ENCODE measurements at regions not wholly inside any gene's neighbourhood (a gene's known extent, or its start where the extent isn't known, plus 50 kb on each side); places are given as distances from the start of the nearest gene placed in this dataset.

- Histone ChIP-seq H3K4me3 (ENCODE audit: low read length in 2 of 2) (no peak overlapping the region), H3K36me3 (ENCODE audit: control insufficient read depth in 1 of 2, insufficient read depth in 2 of 2, low read length in 1 of 2) (no peaks in the 10 kb centered on the region), H3K27ac (ENCODE audit: low read depth in 1 of 2, low read length in 2 of 2) (no peak overlapping the region), H3K27me3 (ENCODE audit: control insufficient read depth in 1 of 2, insufficient read depth in 2 of 2, low read length in 1 of 2) (no peaks in the 10 kb centered on the region), H3K4me1 (ENCODE audit: control insufficient read depth in 1 of 2, insufficient read depth in 2 of 2, low read length in 2 of 2) (no peaks in the 10 kb centered on the region), H3K9me3 (ENCODE audit: control insufficient read depth, low read length) (peaks cover 2% of the 10 kb centered on the region)
- DNase-seq (no peak), ATAC-seq (ENCODE audit: low FRiP score) (no peak)
- WGBS, 2 donors: 24 to 32% methylated on average over 4 of the region's 4 CpGs
- intact Hi-C loops (cut with DNase I): no loop called here
Observed at GRCh38 chr18:25650201-25650941, 298.4 kb upstream of the ZNF521 start.

- DNase-seq (no peak), ATAC-seq (ENCODE audit: low FRiP score) (no peak)
- no peak overlapping the region for H3K4me3 ChIP-seq (ENCODE audit: low read length in 2 of 2)
- H3K4me1 ChIP-seq (ENCODE audit: control insufficient read depth in 1 of 2, insufficient read depth in 2 of 2, low read length in 2 of 2): no peaks in the 10 kb centered on the region
- H3K9me3 ChIP-seq (ENCODE audit: control insufficient read depth, low read length): peaks cover 2% of the 10 kb centered on the region
- H3K27me3 ChIP-seq (ENCODE audit: control insufficient read depth in 1 of 2, insufficient read depth in 2 of 2, low read length in 1 of 2): no peaks in the 10 kb centered on the region
- no peak overlapping the region for H3K27ac ChIP-seq (ENCODE audit: low read depth in 1 of 2, low read length in 2 of 2)
- H3K36me3 ChIP-seq (ENCODE audit: control insufficient read depth in 1 of 2, insufficient read depth in 2 of 2, low read length in 1 of 2): no peaks in the 10 kb centered on the region
- intact Hi-C loops (cut with DNase I): no loop called here
Observed at GRCh38 chr18:25648716-25649260, 296.8 kb upstream of the ZNF521 start.

GRCh38 chr18:25647404-25647803 is 295.4 kb upstream of the ZNF521 start:
- no peak for DNase-seq
- Histone ChIP-seq H3K4me3 (ENCODE audit: low read length in 2 of 2) (no peak overlapping the region), H3K27me3 (ENCODE audit: control insufficient read depth in 1 of 2, insufficient read depth in 2 of 2, low read length in 1 of 2) (no peaks in the 10 kb centered on the region), H3K4me1 (ENCODE audit: control insufficient read depth in 1 of 2, insufficient read depth in 2 of 2, low read length in 2 of 2) (no peaks in the 10 kb centered on the region), H3K27ac (ENCODE audit: low read depth in 1 of 2, low read length in 2 of 2) (no peak overlapping the region), H3K9me3 (ENCODE audit: control insufficient read depth, low read length) (peaks cover 2% of the 10 kb centered on the region), H3K36me3 (ENCODE audit: control insufficient read depth in 1 of 2, insufficient read depth in 2 of 2, low read length in 1 of 2) (no peaks in the 10 kb centered on the region)
- WGBS, 2 donors: 87 to 90% methylated on average over 3 of the region's 3 CpGs
- intact Hi-C loops (cut with DNase I): no loop called here
- ATAC-seq (ENCODE audit: low FRiP score): no peak

GRCh38 chr18:25646971-25647370 is 295.0 kb upstream of the ZNF521 start:
- no peaks in the 10 kb centered on the region for H3K4me1 ChIP-seq (ENCODE audit: control insufficient read depth in 1 of 2, insufficient read depth in 2 of 2, low read length in 2 of 2)
- intact Hi-C loops (cut with DNase I): no loop called here
- peaks cover 2% of the 10 kb centered on the region for H3K9me3 ChIP-seq (ENCODE audit: control insufficient read depth, low read length)
- H3K27me3 ChIP-seq (ENCODE audit: control insufficient read depth in 1 of 2, insufficient read depth in 2 of 2, low read length in 1 of 2): no peaks in the 10 kb centered on the region
- H3K27ac ChIP-seq (ENCODE audit: low read depth in 1 of 2, low read length in 2 of 2): no peak overlapping the region
- ATAC-seq (ENCODE audit: low FRiP score): no peak
- no peaks in the 10 kb centered on the region for H3K36me3 ChIP-seq (ENCODE audit: control insufficient read depth in 1 of 2, insufficient read depth in 2 of 2, low read length in 1 of 2)
- DNase-seq: no peak
- H3K4me3 ChIP-seq (ENCODE audit: low read length in 2 of 2): no peak overlapping the region

GRCh38 chr18:25639596-25639995 is 287.6 kb upstream of the ZNF521 start:
- no peak for DNase-seq
- H3K27ac ChIP-seq (ENCODE audit: low read depth in 1 of 2, low read length in 2 of 2): no peak overlapping the region
- no peaks in the 10 kb centered on the region for H3K36me3 ChIP-seq (ENCODE audit: control insufficient read depth in 1 of 2, insufficient read depth in 2 of 2, low read length in 1 of 2)
- no peak for ATAC-seq (ENCODE audit: low FRiP score)
- peaks cover 2% of the 10 kb centered on the region for H3K9me3 ChIP-seq (ENCODE audit: control insufficient read depth, low read length)
- no peak overlapping the region for H3K4me3 ChIP-seq (ENCODE audit: low read length in 2 of 2)
- H3K4me1 ChIP-seq (ENCODE audit: control insufficient read depth in 1 of 2, insufficient read depth in 2 of 2, low read length in 2 of 2): no peaks in the 10 kb centered on the region
- intact Hi-C loops (cut with DNase I): no loop called here
- no peaks in the 10 kb centered on the region for H3K27me3 ChIP-seq (ENCODE audit: control insufficient read depth in 1 of 2, insufficient read depth in 2 of 2, low read length in 1 of 2)
- 24 to 29% methylated on average over 2 of the region's 2 CpGs for WGBS, 2 donors

GRCh38 chr18:25633563-25633962 is 281.6 kb upstream of the ZNF521 start:
- intact Hi-C loops (cut with DNase I): no loop called here
- WGBS, 2 donors: 68 to 77% methylated on average over 2 of the region's 2 CpGs
- H3K36me3 ChIP-seq (ENCODE audit: control insufficient read depth in 1 of 2, insufficient read depth in 2 of 2, low read length in 1 of 2): no peaks in the 10 kb centered on the region
- H3K27me3 ChIP-seq (ENCODE audit: control insufficient read depth in 1 of 2, insufficient read depth in 2 of 2, low read length in 1 of 2): no peaks in the 10 kb centered on the region
- H3K4me3 ChIP-seq (ENCODE audit: low read length in 2 of 2): no peak overlapping the region
- H3K4me1 ChIP-seq (ENCODE audit: control insufficient read depth in 1 of 2, insufficient read depth in 2 of 2, low read length in 2 of 2): no peaks in the 10 kb centered on the region
- ATAC-seq (ENCODE audit: low FRiP score) (no peak), DNase-seq (no peak)
- H3K9me3 ChIP-seq (ENCODE audit: control insufficient read depth, low read length): peaks cover 2% of the 10 kb centered on the region
- no peak overlapping the region for H3K27ac ChIP-seq (ENCODE audit: low read depth in 1 of 2, low read length in 2 of 2)

- H3K4me3 ChIP-seq (ENCODE audit: low read length in 2 of 2): no peak overlapping the region
- no peaks in the 10 kb centered on the region for H3K9me3 ChIP-seq (ENCODE audit: control insufficient read depth, low read length)
- ATAC-seq (ENCODE audit: low FRiP score) (no peak), DNase-seq (no peak)
- intact Hi-C loops (cut with DNase I): no loop called here
- no peak overlapping the region for H3K27ac ChIP-seq (ENCODE audit: low read depth in 1 of 2, low read length in 2 of 2)
- H3K36me3 ChIP-seq (ENCODE audit: control insufficient read depth in 1 of 2, insufficient read depth in 2 of 2, low read length in 1 of 2): no peaks in the 10 kb centered on the region
- no peaks in the 10 kb centered on the region for H3K4me1 ChIP-seq (ENCODE audit: control insufficient read depth in 1 of 2, insufficient read depth in 2 of 2, low read length in 2 of 2)
- no peaks in the 10 kb centered on the region for H3K27me3 ChIP-seq (ENCODE audit: control insufficient read depth in 1 of 2, insufficient read depth in 2 of 2, low read length in 1 of 2)
Observed at GRCh38 chr18:25630682-25631081, 278.7 kb upstream of the ZNF521 start.

GRCh38 chr18:25621682-25622081 is 269.7 kb upstream of the ZNF521 start:
- intact Hi-C loops (cut with DNase I): no loop called here
- WGBS, 2 donors: 77 to 80% methylated on average over 2 of the region's 2 CpGs
- Histone ChIP-seq H3K36me3 (ENCODE audit: control insufficient read depth in 1 of 2, insufficient read depth in 2 of 2, low read length in 1 of 2) (no peaks in the 10 kb centered on the region), H3K4me1 (ENCODE audit: control insufficient read depth in 1 of 2, insufficient read depth in 2 of 2, low read length in 2 of 2) (no peaks in the 10 kb centered on the region), H3K9me3 (ENCODE audit: control insufficient read depth, low read length) (peaks cover 2% of the 10 kb centered on the region), H3K27me3 (ENCODE audit: control insufficient read depth in 1 of 2, insufficient read depth in 2 of 2, low read length in 1 of 2) (no peaks in the 10 kb centered on the region), H3K4me3 (ENCODE audit: low read length in 2 of 2) (no peak overlapping the region), H3K27ac (ENCODE audit: low read depth in 1 of 2, low read length in 2 of 2) (no peak overlapping the region)
- ATAC-seq (ENCODE audit: low FRiP score): no peak
- no peak for DNase-seq

- DNase-seq (no peak), ATAC-seq (ENCODE audit: low FRiP score) (no peak)
- H3K27me3 ChIP-seq (ENCODE audit: control insufficient read depth in 1 of 2, insufficient read depth in 2 of 2, low read length in 1 of 2): no peaks in the 10 kb centered on the region
- H3K4me3 ChIP-seq (ENCODE audit: low read length in 2 of 2): no peak overlapping the region
- H3K27ac ChIP-seq (ENCODE audit: low read depth in 1 of 2, low read length in 2 of 2): no peak overlapping the region
- peaks cover 2% of the 10 kb centered on the region for H3K9me3 ChIP-seq (ENCODE audit: control insufficient read depth, low read length)
- no peaks in the 10 kb centered on the region for H3K4me1 ChIP-seq (ENCODE audit: control insufficient read depth in 1 of 2, insufficient read depth in 2 of 2, low read length in 2 of 2)
- no peaks in the 10 kb centered on the region for H3K36me3 ChIP-seq (ENCODE audit: control insufficient read depth in 1 of 2, insufficient read depth in 2 of 2, low read length in 1 of 2)
- intact Hi-C loops (cut with DNase I): no loop called here
- 93% methylated on average over 1 of the region's 1 CpG for WGBS, 2 donors
Observed at GRCh38 chr18:25621144-25621543, 269.2 kb upstream of the ZNF521 start.
